ENCODE measurements at regions not wholly inside any gene's neighbourhood (a gene's known extent, or its start where the extent isn't known, plus 50 kb on each side); places are given as distances from the start of the nearest gene placed in this dataset.

GRCh38 chr5:4963265-4963664, 176.9 kb upstream of the ADAMTS16 start:
- Histone ChIP-seq H3K4me2 (no peak overlapping the region), H3K27ac (no peak overlapping the region), H3K4me3 (no peak overlapping the region), H3K9me3 (no peaks in the 10 kb centered on the region), H3K4me1 (no peaks in the 10 kb centered on the region)
- ChIA-PET POLR2A (no interaction called here), CTCF (interaction anchor here (0.7 kb wide), 1 partner anchor 13 kb away, joined by 3 read pairs; no protein-coding TSS in a partner anchor)
- ATAC-seq (no peak), FAIRE-seq (no peak), DNase-seq (ENCODE audit: low read depth in 1 of 2, low spot score in 1 of 2) (no peak)
- WGBS (ENCODE audit: missing lambda C conversion rate), result 36% methylated on average over 1 of the region's 1 CpG
- no peak for TF ChIP-seq ESRRA (IDR thresholded peaks at IDR 0.05; ENCODE audit: borderline replicate concordance, low read length)
- no peak for TF ChIP-seq GATA3 (IDR thresholded peaks at IDR 0.05; ENCODE audit: borderline replicate concordance)
- no peak for TF ChIP-seq CHD2 (IDR thresholded peaks at IDR 0.05; ENCODE audit: low read length, partially characterized antibody)
- TF ChIP-seq PBX3 (IDR thresholded peaks at IDR 0.05), result no peak
- TF ChIP-seq JUNB (IDR thresholded peaks at IDR 0.05), result no peak
- no peak for TF ChIP-seq SMC3 (IDR thresholded peaks at IDR 0.05)
- no peak for TF ChIP-seq NPAS2 (CRISPR knock-in tag; IDR thresholded peaks at IDR 0.05; ENCODE audit: borderline replicate concordance)
- no peak for TF ChIP-seq NR3C1 (IDR thresholded peaks at IDR 0.05)
- no peak for TF ChIP-seq HOXA7 (CRISPR knock-in tag; IDR thresholded peaks at IDR 0.05)
- TF ChIP-seq EP300 (IDR thresholded peaks at IDR 0.05), result no peak
- TF ChIP-seq HMGXB4 (CRISPR knock-in tag; IDR thresholded peaks at IDR 0.05; ENCODE audit: borderline replicate concordance), result no peak
- no peak for TF ChIP-seq HDAC2 (IDR thresholded peaks at IDR 0.05)
- no peak for TF ChIP-seq HOXB5 (CRISPR knock-in tag; IDR thresholded peaks at IDR 0.05)

GRCh38 chr5:4969351-4969750, 170.8 kb upstream of the ADAMTS16 start:
- no peak for FAIRE-seq

More at GRCh38 chr5:4969351-4969750, 170.8 kb upstream of the ADAMTS16 start:
- DNase-seq (ENCODE audit: low read depth in 1 of 2, low spot score in 1 of 2), result no peak
- TF ChIP-seq GATA3 (IDR thresholded peaks at IDR 0.05; ENCODE audit: borderline replicate concordance) (no peak), RAD21 (conservative IDR thresholded peaks at IDR 0.05 in 1 of 2, IDR thresholded peaks at IDR 0.05 in 1 of 2) (no peak), CEBPB (IDR thresholded peaks at IDR 0.05) (no peak), SREBF2 (IDR thresholded peaks at IDR 0.05) (no peak), ZC3H11A (IDR thresholded peaks at IDR 0.05) (no peak), FOSL2 (IDR thresholded peaks at IDR 0.05) (no peak), FOSL2 (CRISPR knock-in tag; IDR thresholded peaks at IDR 0.05) (no peak), CBX2 (IDR thresholded peaks at IDR 0.05; ENCODE audit: borderline replicate concordance, low read depth) (no peak), CTCF (IDR thresholded peaks at IDR 0.05) (no peak), RNF2 (IDR thresholded peaks at IDR 0.05; ENCODE audit: borderline replicate concordance, low read depth) (no peak), HOXB13 (CRISPR knock-in tag; IDR thresholded peaks at IDR 0.05; ENCODE audit: low read depth) (no peak), RFX5 (IDR thresholded peaks at IDR 0.05) (no peak), POLR2A (IDR thresholded peaks at IDR 0.05; ENCODE audit: low read length) (no peak), TFCP2L1 (CRISPR knock-in tag; IDR thresholded peaks at IDR 0.05) (no peak), CHD2 (IDR thresholded peaks at IDR 0.05; ENCODE audit: low read length, partially characterized antibody) (no peak), FOSB (CRISPR knock-in tag; IDR thresholded peaks at IDR 0.05) (no peak), NPAS2 (CRISPR knock-in tag; IDR thresholded peaks at IDR 0.05; ENCODE audit: borderline replicate concordance) (no peak), PHF8 (IDR thresholded peaks at IDR 0.05; ENCODE audit: borderline replicate concordance, low read depth) (no peak), KDM5A (IDR thresholded peaks at IDR 0.05) (no peak)
- no peak overlapping the region for H3K4me2 ChIP-seq
- no peaks in the 10 kb centered on the region for H3K4me1 ChIP-seq
- no peak overlapping the region for H3K4me3 ChIP-seq
- ATAC-seq, result no peak
- 20% methylated on average over 4 of the region's 4 CpGs for WGBS (ENCODE audit: missing lambda C conversion rate)
- POLR2A ChIA-PET, result no interaction called here
- H3K9me3 ChIP-seq, result no peaks in the 10 kb centered on the region
- H3K27ac ChIP-seq, result no peak overlapping the region
- CTCF ChIA-PET, result no interaction called here
